Transverse colon (tissue), 4 donors: ENCODE measurements at regions not wholly inside any gene's neighbourhood (a gene's known extent, or its start where the extent isn't known, plus 50 kb on each side); places are given as distances from the start of the nearest gene placed in this dataset.

ENCODE experiments used
- DNase-seq: peaks from one replicate; pipeline ENCODE4 v3.0.0-alpha.2; 2019
- H3K27ac ChIP-seq, 4 donors: fragments of 200-600 bp; sonication (generic); 2 replicates each; pipeline ENCODE4 v1.5.1; 2016 to 2018; ENCODE audit warnings: inconsistent platforms in 4 of 4
- H3K27me3 ChIP-seq: fragments of 200-600 bp; sonication (generic); 2 replicates; pipeline ENCODE4 v1.5.1; 2017; ENCODE audit warnings: inconsistent platforms
- H3K36me3 ChIP-seq, 4 donors: fragments of 200-600 bp; sonication (generic); 2 replicates each; pipeline ENCODE4 v1.5.1; 2017 to 2019; ENCODE audit warnings: inconsistent platforms in 4 of 4
- H3K4me1 ChIP-seq, 4 donors: fragments of 200-600 bp; sonication (generic); 2 replicates each; pipeline ENCODE4 v1.5.1; 2017 to 2020; ENCODE audit warnings: inconsistent platforms in 4 of 4
- H3K4me3 ChIP-seq, 4 donors: fragments of 200-600 bp; sonication (generic); 1 replicate in 1 of 4; 2 replicates in 3 of 4; pipeline versions ENCODE4 v1.5.1 to v1.6.1; 2017 to 2019; ENCODE audit warnings: inconsistent platforms in 4 of 4
- H3K9me3 ChIP-seq, 2 donors: fragments of 200-600 bp; sonication (generic); 2 replicates each; pipeline ENCODE4 v1.5.1; 2017 to 2019; ENCODE audit warnings: inconsistent platforms in 2 of 2
- EP300 ChIP-seq: sonication (generic); formaldehyde crosslinking; IDR thresholded peaks from one replicate; pipeline ENCODE4 v1.6.1; 2017; ENCODE audit warnings: antibody characterized with exemption, low read depth
- POLR2A ChIP-seq: fragments of 450-650 bp; IDR thresholded peaks from one replicate; pipeline ENCODE4 v1.6.1; 2016; ENCODE audit warnings: antibody characterized with exemption, mild to moderate bottlenecking, moderate library complexity
- POLR2AphosphoS5 ChIP-seq, 3 donors: sonication (generic); formaldehyde crosslinking; IDR thresholded peaks; one replicate each; pipeline ENCODE4 v1.6.1; 2016; ENCODE audit warnings: antibody characterized with exemption in 3 of 3
- WGBS, 2 donors: methylation state at CpG; one replicate each; pipeline ENCODE4 v1.1.5; 2018; ENCODE audit warnings: low coverage in 1 of 2; 5-methylcytosine and 5-hydroxymethylcytosine counted together
- in situ Hi-C, 4 donors: fragments of 200-750 bp; cut with MboI; loops; one replicate each; pipeline versions ENCODE4 v1.15.0 to v1.15.1; 2017; ENCODE audit warnings: low sequenced_read_pairs in 3 of 4, low pct_ligation_motif_present in 1 of 4, low pct_unique_long_range_greater_than_20kb in 1 of 4
- intact Hi-C: fragments of 100-400 bp; cut with DNase I; formaldehyde crosslinking; loops from one replicate; pipeline ENCODE4 v1.15.1; 2023; ENCODE audit warnings: low total_unique reads
- TF ChIP-seq, protein P1 (sequence below), 5 experiments: fragments of 200-600 bp in 3 of 5; fragments of 450-650 bp in 2 of 5; sonication (generic) in 3 of 5; IDR thresholded peaks; 1 replicate in 2 of 5; 2 replicates in 3 of 5; pipeline ENCODE4 v1.5.1; 2016 to 2017; ENCODE audit warnings: antibody characterized with exemption in 5 of 5, inconsistent platforms in 3 of 5, mild to moderate bottlenecking in 2 of 5, moderate library complexity in 1 of 5

DNA sequence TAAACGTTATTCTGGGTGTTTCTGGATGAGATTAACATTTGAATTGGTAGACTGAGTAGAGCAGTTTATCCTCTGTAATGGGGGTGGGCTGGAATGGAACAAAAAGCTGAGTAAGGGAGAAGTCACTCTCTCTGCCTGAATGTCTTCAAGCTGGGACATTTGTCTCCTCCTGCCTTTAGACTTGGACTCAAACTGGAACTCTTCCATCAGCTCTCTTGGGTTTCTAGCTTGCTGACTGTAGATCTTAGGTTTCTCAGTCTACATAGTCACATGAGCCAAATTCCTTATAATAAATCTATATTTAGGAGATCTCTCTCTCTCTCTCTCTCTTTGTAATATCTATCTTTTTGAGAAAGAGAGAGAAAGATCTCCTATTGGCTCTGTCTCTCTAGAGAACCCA, 553.3 kb upstream of the CDH11 start:
- 27 to 30% methylated on average over 1 of the region's 1 CpG for WGBS, 2 donors
- intact Hi-C loops (no loop called here), in situ Hi-C loops (no loop called here)
- TF ChIP-seq POLR2AphosphoS5 (IDR thresholded peaks at IDR 0.05) (no peak), POLR2A (no peak), EP300 (no peak)
- TF ChIP-seq, protein P1, sequence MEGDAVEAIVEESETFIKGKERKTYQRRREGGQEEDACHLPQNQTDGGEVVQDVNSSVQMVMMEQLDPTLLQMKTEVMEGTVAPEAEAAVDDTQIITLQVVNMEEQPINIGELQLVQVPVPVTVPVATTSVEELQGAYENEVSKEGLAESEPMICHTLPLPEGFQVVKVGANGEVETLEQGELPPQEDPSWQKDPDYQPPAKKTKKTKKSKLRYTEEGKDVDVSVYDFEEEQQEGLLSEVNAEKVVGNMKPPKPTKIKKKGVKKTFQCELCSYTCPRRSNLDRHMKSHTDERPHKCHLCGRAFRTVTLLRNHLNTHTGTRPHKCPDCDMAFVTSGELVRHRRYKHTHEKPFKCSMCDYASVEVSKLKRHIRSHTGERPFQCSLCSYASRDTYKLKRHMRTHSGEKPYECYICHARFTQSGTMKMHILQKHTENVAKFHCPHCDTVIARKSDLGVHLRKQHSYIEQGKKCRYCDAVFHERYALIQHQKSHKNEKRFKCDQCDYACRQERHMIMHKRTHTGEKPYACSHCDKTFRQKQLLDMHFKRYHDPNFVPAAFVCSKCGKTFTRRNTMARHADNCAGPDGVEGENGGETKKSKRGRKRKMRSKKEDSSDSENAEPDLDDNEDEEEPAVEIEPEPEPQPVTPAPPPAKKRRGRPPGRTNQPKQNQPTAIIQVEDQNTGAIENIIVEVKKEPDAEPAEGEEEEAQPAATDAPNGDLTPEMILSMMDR (IDR thresholded peaks at IDR 0.05), result no peak
- no peak overlapping the region for H3K27ac ChIP-seq
- H3K27me3 ChIP-seq, result no peaks in the 10 kb centered on the region
- no peaks in the 10 kb centered on the region for H3K36me3 ChIP-seq
- no peak overlapping the region for H3K4me3 ChIP-seq
- no peaks in the 10 kb centered on the region for H3K4me1 ChIP-seq
- no peaks in the 10 kb centered on the region for H3K9me3 ChIP-seq
- no peak for DNase-seq

DNA sequence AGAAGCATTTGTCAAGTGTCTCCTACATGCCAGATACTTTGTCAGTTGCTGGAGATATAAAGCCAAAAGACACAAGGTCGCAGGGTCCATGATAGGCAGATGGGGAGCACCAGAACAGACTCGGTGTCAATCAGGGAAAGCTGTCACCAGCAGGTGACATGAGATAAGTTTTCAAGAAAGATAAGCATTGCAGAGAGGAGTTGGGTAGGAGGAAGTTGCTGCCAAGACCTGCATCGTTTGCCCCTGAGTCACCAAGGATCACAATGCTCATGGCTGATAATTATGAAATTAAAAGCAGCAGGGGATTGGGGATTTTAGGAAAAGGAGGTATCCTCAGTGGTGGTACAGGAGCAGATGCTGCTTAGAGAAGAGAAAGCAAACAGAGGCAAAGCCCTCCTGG, 551.1 kb upstream of the CDH11 start:
- in situ Hi-C loops, result no loop called here
- 69 to 83% methylated on average over 2 to 3 of the region's 3 CpGs for WGBS, 2 donors
- no peaks in the 10 kb centered on the region for H3K27me3 ChIP-seq

DNA sequence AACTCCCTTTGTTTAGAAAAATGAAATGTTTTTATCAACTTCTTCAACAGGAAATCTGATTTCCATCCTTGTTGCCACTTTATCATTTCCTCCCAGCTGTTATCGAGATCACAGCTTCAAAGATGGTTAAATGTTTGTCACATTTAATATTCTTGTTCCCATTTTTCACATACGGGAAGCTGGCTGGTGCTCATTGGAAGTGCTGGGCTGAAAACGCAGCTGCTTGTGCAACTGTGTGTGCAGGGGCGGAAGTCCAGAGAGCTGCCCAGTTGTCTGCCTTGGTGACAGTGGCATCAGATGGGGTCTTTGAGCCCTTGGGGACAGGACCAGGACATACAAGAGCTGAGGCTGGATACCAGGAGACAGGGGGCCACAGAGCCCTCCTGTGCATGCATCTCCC, 549.2 kb upstream of the CDH11 start:
- Histone ChIP-seq H3K4me1 (no peaks in the 10 kb centered on the region), H3K9me3 (no peaks in the 10 kb centered on the region), H3K27me3 (no peaks in the 10 kb centered on the region), H3K27ac (no peak overlapping the region), H3K36me3 (no peaks in the 10 kb centered on the region), H3K4me3 (no peak overlapping the region)
- in situ Hi-C loops, result no loop called here
- intact Hi-C loops, result no loop called here
- TF ChIP-seq POLR2A (no peak), POLR2AphosphoS5 (IDR thresholded peaks at IDR 0.05) (no peak), EP300 (no peak)
- TF ChIP-seq, protein P1 (IDR thresholded peaks at IDR 0.05), result no peak
- no peak for DNase-seq
- WGBS, 2 donors, result 48 to 71% methylated on average over 4 of the region's 4 CpGs

More for the DNA sequence above, 551.1 kb upstream of the CDH11 start:
- Histone ChIP-seq H3K4me1 (no peaks in the 10 kb centered on the region), H3K27ac (no peak overlapping the region), H3K36me3 (no peaks in the 10 kb centered on the region), H3K9me3 (no peaks in the 10 kb centered on the region), H3K4me3 (no peak overlapping the region)
- no peak for TF ChIP-seq EP300
- TF ChIP-seq, protein P1 (IDR thresholded peaks at IDR 0.05), result no peak
- TF ChIP-seq POLR2AphosphoS5 (IDR thresholded peaks at IDR 0.05), result no peak
- no peak for DNase-seq
- intact Hi-C loops, result no loop called here

DNA sequence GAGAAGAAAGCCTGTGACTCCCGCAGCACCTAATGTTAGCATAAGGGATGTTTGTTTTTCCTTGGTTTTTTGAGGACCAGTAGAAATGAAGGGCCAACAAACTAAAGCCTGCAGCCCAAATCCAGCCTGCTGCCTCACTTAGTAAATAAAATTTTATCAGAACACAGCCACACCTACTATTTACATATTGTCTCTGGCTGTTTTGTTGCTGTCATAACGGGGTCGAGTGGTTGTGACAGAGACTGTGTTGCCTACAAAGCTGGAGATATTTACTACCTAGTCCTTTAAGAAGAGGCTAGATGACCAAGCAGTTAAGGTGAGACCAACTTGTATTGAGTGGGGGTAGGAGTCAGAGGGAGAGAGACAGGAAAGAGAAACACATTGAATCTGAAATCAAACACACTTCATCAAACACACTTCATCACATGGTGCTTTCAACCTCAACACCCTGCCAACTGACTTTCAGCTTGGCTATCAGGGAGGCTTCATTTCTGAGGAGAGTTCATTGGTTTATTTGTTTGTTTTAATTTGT, 546.3 kb upstream of the CDH11 start:
- Histone ChIP-seq H3K9me3 (no peaks in the 10 kb centered on the region), H3K27ac (no peak overlapping the region), H3K36me3 (no peaks in the 10 kb centered on the region), H3K4me1 (no peaks in the 10 kb centered on the region), H3K4me3 (no peak overlapping the region), H3K27me3 (no peaks in the 10 kb centered on the region)
- no peak for DNase-seq
- intact Hi-C loops, result no loop called here
- TF ChIP-seq EP300 (no peak), POLR2A (no peak), POLR2AphosphoS5 (IDR thresholded peaks at IDR 0.05) (no peak)
- TF ChIP-seq, protein P1 (IDR thresholded peaks at IDR 0.05), result no peak
- 28% methylated on average over 3 of the region's 3 CpGs; no CpG with 5 or more reads in 1 of the 2 donors for WGBS, 2 donors
- in situ Hi-C loops, result no loop called here
